ENCODE measurements at regions not wholly inside any gene's neighbourhood (a gene's known extent, or its start where the extent isn't known, plus 50 kb on each side); places are given as distances from the start of the nearest gene placed in this dataset.

DNA sequence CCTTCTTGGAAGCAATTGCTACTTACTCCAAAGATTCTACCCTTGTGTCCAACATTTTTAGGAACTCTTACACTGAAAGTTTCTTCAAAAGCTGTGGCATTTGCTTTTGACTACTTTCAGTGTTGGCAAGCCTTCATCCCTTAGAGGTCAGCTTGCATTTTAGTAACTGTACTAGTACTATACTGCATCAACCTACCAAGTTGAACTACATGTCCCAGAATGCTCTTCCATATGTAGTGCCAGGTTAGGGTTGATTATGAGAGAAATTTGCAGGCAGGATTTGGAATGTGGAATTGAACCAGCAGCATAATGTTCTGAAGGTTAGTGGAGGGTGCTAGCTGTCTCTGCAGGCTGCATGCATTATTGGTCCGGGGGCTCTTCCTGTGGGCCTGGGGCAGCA, 189.9 kb upstream of the FOXN2 start:
- Mint-ChIP-seq H3K9me3 (ENCODE audit: unreplicated experiment) (peaks cover 2% of the 10 kb centered on the region), H3K27ac (ENCODE audit: unreplicated experiment) (no peak overlapping the region)

DNA sequence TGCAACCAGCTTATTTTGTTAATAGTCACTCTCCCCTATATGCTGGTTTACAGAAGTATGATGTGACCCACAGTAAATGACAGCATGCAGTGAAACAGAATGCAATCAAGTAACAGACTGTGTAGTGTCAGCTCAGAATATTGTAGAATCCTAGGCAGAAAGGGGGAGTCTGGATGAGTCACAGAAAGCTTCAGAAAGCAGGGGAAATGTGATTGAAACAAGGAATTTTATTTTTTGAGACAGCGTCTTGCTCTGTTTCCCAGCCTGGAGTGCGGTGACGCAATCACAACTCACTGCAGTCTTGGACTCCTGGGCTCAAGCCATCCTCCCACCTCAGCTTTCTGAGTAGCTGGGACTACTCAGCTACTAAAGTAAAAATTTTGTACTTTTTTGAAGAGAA, 188.3 kb upstream of the FOXN2 start:
- H3K9me3 Mint-ChIP-seq (ENCODE audit: unreplicated experiment), result no peaks in the 10 kb centered on the region
- no peaks in the 10 kb centered on the region for H3K27me3 Mint-ChIP-seq (ENCODE audit: unreplicated experiment)
- no peaks in the 10 kb centered on the region for H3K36me3 Mint-ChIP-seq (ENCODE audit: unreplicated experiment)
- H3K27ac Mint-ChIP-seq (ENCODE audit: unreplicated experiment), result no peak overlapping the region
- TF ChIP-seq, protein P1, sequence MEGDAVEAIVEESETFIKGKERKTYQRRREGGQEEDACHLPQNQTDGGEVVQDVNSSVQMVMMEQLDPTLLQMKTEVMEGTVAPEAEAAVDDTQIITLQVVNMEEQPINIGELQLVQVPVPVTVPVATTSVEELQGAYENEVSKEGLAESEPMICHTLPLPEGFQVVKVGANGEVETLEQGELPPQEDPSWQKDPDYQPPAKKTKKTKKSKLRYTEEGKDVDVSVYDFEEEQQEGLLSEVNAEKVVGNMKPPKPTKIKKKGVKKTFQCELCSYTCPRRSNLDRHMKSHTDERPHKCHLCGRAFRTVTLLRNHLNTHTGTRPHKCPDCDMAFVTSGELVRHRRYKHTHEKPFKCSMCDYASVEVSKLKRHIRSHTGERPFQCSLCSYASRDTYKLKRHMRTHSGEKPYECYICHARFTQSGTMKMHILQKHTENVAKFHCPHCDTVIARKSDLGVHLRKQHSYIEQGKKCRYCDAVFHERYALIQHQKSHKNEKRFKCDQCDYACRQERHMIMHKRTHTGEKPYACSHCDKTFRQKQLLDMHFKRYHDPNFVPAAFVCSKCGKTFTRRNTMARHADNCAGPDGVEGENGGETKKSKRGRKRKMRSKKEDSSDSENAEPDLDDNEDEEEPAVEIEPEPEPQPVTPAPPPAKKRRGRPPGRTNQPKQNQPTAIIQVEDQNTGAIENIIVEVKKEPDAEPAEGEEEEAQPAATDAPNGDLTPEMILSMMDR (IDR thresholded peaks at IDR 0.05; ENCODE audit: partially characterized antibody, unreplicated experiment), result no peak
- no peak overlapping the region for H3K4me3 Mint-ChIP-seq (ENCODE audit: unreplicated experiment)
- no peak for DNase-seq
- no peaks in the 10 kb centered on the region for H3K4me1 Mint-ChIP-seq (ENCODE audit: low read depth, unreplicated experiment)

More for the DNA sequence above, 189.9 kb upstream of the FOXN2 start:
- no peak for DNase-seq
- peaks cover 11% of the 10 kb centered on the region for H3K4me1 Mint-ChIP-seq (ENCODE audit: low read depth, unreplicated experiment)
- no peaks in the 10 kb centered on the region for H3K36me3 Mint-ChIP-seq (ENCODE audit: unreplicated experiment)
- H3K4me3 Mint-ChIP-seq (ENCODE audit: unreplicated experiment), result no peak overlapping the region
- TF ChIP-seq, protein P1 (IDR thresholded peaks at IDR 0.05; ENCODE audit: partially characterized antibody, unreplicated experiment), result no peak
- H3K27me3 Mint-ChIP-seq (ENCODE audit: unreplicated experiment), result no peaks in the 10 kb centered on the region

DNA sequence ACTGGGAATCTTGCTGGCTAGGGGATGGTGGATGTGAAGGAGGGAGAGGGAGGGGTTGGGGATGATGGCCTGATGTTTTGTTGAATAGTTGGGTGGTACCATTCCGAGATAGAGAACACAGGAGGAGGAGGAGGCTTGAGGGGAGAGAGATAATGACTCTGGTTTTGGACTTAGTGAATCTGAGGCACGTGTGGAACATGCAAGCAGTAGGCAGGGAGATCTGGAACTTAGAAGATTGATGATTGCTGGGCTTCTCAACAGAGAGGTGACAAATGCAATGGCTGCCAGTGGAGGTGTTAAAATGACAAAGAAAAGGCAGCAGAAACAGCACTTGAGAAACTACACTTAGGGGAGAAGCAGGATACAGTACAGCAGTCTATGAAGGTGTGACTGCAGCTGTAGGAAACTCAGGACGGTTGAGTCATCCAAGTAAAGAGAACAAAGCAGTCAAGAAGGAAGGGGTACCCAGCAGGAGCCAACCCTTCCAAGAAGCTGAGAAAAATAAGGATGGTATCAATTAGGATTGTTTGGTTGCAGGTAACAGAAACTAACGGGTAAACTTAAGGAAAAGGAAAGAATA, 186.8 kb upstream of the FOXN2 start:
- no peak for DNase-seq
- Mint-ChIP-seq H3K27ac (ENCODE audit: unreplicated experiment) (no peak overlapping the region), H3K4me1 (ENCODE audit: low read depth, unreplicated experiment) (no peaks in the 10 kb centered on the region)

DNA sequence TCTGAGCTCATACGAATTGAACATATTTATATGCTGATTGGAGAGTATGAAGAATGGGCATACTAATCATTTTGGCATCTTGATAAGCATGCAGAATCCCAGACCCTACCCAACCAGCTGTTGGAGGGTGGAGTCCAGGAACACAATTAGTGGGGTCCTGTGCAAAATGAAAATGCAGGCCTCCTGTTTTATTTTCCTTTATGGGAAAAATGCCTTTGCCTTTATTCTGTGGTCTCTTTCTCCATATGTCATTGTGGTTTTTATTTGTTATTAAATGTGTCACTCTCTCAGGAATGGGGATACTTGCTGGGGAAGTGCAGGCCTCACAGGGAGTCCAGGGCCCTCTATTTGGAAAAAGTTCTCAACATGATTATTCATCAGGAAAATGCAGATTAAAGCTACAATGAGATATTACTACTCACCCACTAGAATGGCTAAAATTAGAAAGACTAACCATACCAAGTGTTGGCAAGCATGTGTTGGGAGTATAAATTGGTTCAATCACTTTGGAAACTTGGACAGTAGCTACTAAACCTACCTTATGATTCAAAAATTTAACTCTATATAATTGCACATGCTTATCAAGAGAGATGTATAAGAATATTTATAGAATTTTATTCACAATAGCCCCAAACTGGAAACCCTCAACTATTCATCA, 185.1 kb upstream of the FOXN2 start:
- H3K27ac Mint-ChIP-seq (ENCODE audit: unreplicated experiment), result no peak overlapping the region
- no peak overlapping the region for H3K4me3 Mint-ChIP-seq (ENCODE audit: unreplicated experiment)
- no peak for DNase-seq
- H3K9me3 Mint-ChIP-seq (ENCODE audit: unreplicated experiment), result no peaks in the 10 kb centered on the region
- no peaks in the 10 kb centered on the region for H3K27me3 Mint-ChIP-seq (ENCODE audit: unreplicated experiment)
- no peaks in the 10 kb centered on the region for H3K36me3 Mint-ChIP-seq (ENCODE audit: unreplicated experiment)
- TF ChIP-seq, protein P1 (IDR thresholded peaks at IDR 0.05; ENCODE audit: partially characterized antibody, unreplicated experiment), result no peak
- no peaks in the 10 kb centered on the region for H3K4me1 Mint-ChIP-seq (ENCODE audit: low read depth, unreplicated experiment)

More for the DNA sequence above, 186.8 kb upstream of the FOXN2 start:
- H3K27me3 Mint-ChIP-seq (ENCODE audit: unreplicated experiment), result no peaks in the 10 kb centered on the region
- TF ChIP-seq, protein P1 (IDR thresholded peaks at IDR 0.05; ENCODE audit: partially characterized antibody, unreplicated experiment), result no peak
- H3K9me3 Mint-ChIP-seq (ENCODE audit: unreplicated experiment), result no peaks in the 10 kb centered on the region
- no peaks in the 10 kb centered on the region for H3K36me3 Mint-ChIP-seq (ENCODE audit: unreplicated experiment)
- no peak overlapping the region for H3K4me3 Mint-ChIP-seq (ENCODE audit: unreplicated experiment)

DNA sequence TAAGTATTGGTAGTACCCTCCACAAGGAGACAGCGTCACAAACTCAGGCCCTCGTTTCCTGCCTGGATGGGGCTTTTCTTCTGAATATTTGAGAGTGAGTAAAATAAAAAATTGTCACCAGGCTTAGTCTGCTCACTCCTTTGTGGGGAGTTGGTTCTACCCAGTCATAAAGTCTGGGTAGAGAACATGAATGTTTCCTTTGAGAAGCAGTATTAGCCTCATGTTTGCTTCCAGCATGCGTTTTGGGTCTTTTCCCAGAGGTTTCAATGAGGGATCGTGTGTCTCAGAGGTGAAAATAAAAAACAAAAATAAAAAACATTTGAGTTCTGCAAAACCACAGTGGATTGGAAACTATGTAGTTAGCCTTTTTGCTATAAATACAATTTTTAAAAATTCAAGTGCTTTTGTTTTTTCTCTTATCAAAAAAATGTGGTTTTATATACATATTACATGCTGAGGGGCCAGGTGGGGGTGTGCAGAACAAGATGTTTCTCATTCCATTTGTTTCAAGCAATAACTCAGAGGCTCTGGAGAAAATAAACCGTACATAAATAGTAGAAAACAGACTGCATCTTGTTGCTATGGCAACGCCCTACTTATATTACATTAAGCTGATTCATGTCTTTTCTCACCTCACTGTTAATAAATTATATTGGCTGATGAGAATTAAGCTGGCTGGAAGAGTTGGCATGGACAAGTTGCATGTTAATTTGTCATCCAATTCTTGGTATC, 182.8 kb upstream of the FOXN2 start:
- Mint-ChIP-seq H3K4me1 (ENCODE audit: low read depth, unreplicated experiment) (no peaks in the 10 kb centered on the region), H3K4me3 (ENCODE audit: unreplicated experiment) (no peak overlapping the region), H3K9me3 (ENCODE audit: unreplicated experiment) (no peaks in the 10 kb centered on the region), H3K27me3 (ENCODE audit: unreplicated experiment) (no peaks in the 10 kb centered on the region), H3K27ac (ENCODE audit: unreplicated experiment) (no peak overlapping the region), H3K36me3 (ENCODE audit: unreplicated experiment) (no peaks in the 10 kb centered on the region)
- TF ChIP-seq, protein P1 (IDR thresholded peaks at IDR 0.05; ENCODE audit: partially characterized antibody, unreplicated experiment), result no peak
- DNase-seq, result no peak
